ENCODE measurements at regions not wholly inside any gene's neighbourhood (a gene's known extent, or its start where the extent isn't known, plus 50 kb on each side); places are given as distances from the start of the nearest gene placed in this dataset.

GRCh38 chr3:154013736-154014135, 107.5 kb upstream of the ARHGEF26 start:
- TF ChIP-seq EZH2phosphoT487 (IDR thresholded peaks at IDR 0.05; ENCODE audit: borderline replicate concordance) (no peak), CTCF (conservative IDR thresholded peaks at IDR 0.05; ENCODE audit: low read length) (no peak)
